Keratinocyte (primary cell): ENCODE measurements at regions not wholly inside any gene's neighbourhood (a gene's known extent, or its start where the extent isn't known, plus 50 kb on each side); places are given as distances from the start of the nearest gene placed in this dataset.

ENCODE experiments used
- DNase-seq: peaks from one replicate; pipeline ENCODE4 v3.0.0-alpha.2; 2011; ENCODE audit warnings: low read depth, missing footprints, low spot score
- FAIRE-seq: peaks from 2 replicates; lab custom pipeline; 2011; peaks lifted over from hg19 to GRCh38; lab: Jason Lieb, UNC
- H2AFZ ChIP-seq: 2 replicates; pipeline ENCODE4 v1.6.0; 2012; ENCODE audit warnings: low read length, control low read depth, inconsistent platforms; ENCODE audit not compliant: control insufficient read depth
- H3K27ac ChIP-seq: 2 replicates; pipeline ENCODE4 v1.5.1; 2011; ENCODE audit warnings: low read length; ENCODE audit not compliant: control insufficient read depth, insufficient read depth
- H3K27me3 ChIP-seq: 3 replicates; pipeline ENCODE4 v1.6.0; 2011; ENCODE audit warnings: low read length; ENCODE audit not compliant: control insufficient read depth, insufficient read depth; ENCODE audit errors: extremely low read depth
- H3K36me3 ChIP-seq, 2 experiments: 2 replicates in 1 of 2; 3 replicates in 1 of 2; pipeline ENCODE4 v1.5.1; 2011; ENCODE audit warnings: low read length in 2 of 2, mild to moderate bottlenecking in 1 of 2; ENCODE audit not compliant: control insufficient read depth in 2 of 2, insufficient read depth in 2 of 2; ENCODE audit errors: extremely low read depth in 1 of 2
- H3K4me1 ChIP-seq: 3 replicates; pipeline ENCODE4 v1.5.1; 2011; ENCODE audit warnings: low read length; ENCODE audit not compliant: control insufficient read depth, insufficient read depth; ENCODE audit errors: extremely low read depth
- H3K4me2 ChIP-seq: 3 replicates; pipeline ENCODE4 v1.6.0; 2011; ENCODE audit warnings: low read depth, low read length; ENCODE audit not compliant: control insufficient read depth, insufficient read depth; ENCODE audit errors: extremely low read depth
- H3K4me3 ChIP-seq, 3 experiments: fragments of 200-600 bp in 1 of 3; sonication (generic) in 1 of 3; 2 replicates in 2 of 3; 3 replicates in 1 of 3; pipeline ENCODE4 v1.5.1; 2011 to 2016; ENCODE audit warnings: low read length in 3 of 3, mild to moderate bottlenecking in 3 of 3, control low read depth in 2 of 3, inconsistent platforms in 1 of 3, low read depth in 1 of 3, mixed read lengths in 1 of 3, mixed run types in 1 of 3, moderate library complexity in 1 of 3; ENCODE audit not compliant: control insufficient read depth in 2 of 3, insufficient read depth in 2 of 3; ENCODE audit errors: extremely low read depth in 1 of 3
- H3K79me2 ChIP-seq: 2 replicates; pipeline ENCODE4 v1.6.0; 2012; ENCODE audit warnings: low read length; ENCODE audit not compliant: control insufficient read depth, insufficient read depth
- H3K9ac ChIP-seq: 3 replicates; pipeline ENCODE4 v1.6.0; 2011; ENCODE audit warnings: low read length; ENCODE audit not compliant: control insufficient read depth, insufficient read depth; ENCODE audit errors: extremely low read depth
- H3K9me1 ChIP-seq: 3 replicates; pipeline ENCODE4 v1.6.0; 2011; ENCODE audit warnings: low read length; ENCODE audit not compliant: control insufficient read depth, insufficient read depth; ENCODE audit errors: extremely low read depth
- H3K9me3 ChIP-seq: 2 replicates; pipeline ENCODE4 v1.5.1; 2012; ENCODE audit warnings: low read depth, low read length; ENCODE audit not compliant: control insufficient read depth
- H4K20me1 ChIP-seq: 3 replicates; pipeline ENCODE4 v1.6.0; 2011; ENCODE audit warnings: low read length; ENCODE audit not compliant: control insufficient read depth, insufficient read depth; ENCODE audit errors: extremely low read depth
- CTCF ChIP-seq, 3 experiments: IDR thresholded peaks in 1 of 3; conservative IDR thresholded peaks in 1 of 3; optimal IDR thresholded peaks in 1 of 3; 2 replicates in 2 of 3; 3 replicates in 1 of 3; pipeline versions ENCODE3 to v1.5.1; 2011; ENCODE audit warnings: low read length in 3 of 3, mild to moderate bottlenecking in 3 of 3, moderate library complexity in 2 of 3, control low read depth in 1 of 3, inconsistent platforms in 1 of 3; ENCODE audit not compliant: insufficient read depth in 2 of 3; ENCODE audit errors: extremely low read depth in 1 of 3
- EZH2 ChIP-seq: IDR thresholded peaks from one replicate; pipeline ENCODE4 v1.6.1; 2012; ENCODE audit warnings: inconsistent platforms, mild to moderate bottlenecking, low read length, moderate library complexity
- dilution Hi-C: fragments of 300-500 bp; cut with MboI; formaldehyde crosslinking; loops from one replicate; pipeline ENCODE4 v1.7.0; 2020; ENCODE audit warnings: low sequenced_read_pairs; ENCODE audit not compliant: extremely low pct_ligation_motif_present

- peaks cover 20% of the 10 kb centered on the region for H3K27me3 ChIP-seq
- H3K4me3 ChIP-seq = no peak overlapping the region
- no peak overlapping the region for H3K9ac ChIP-seq
- H4K20me1 ChIP-seq = no peaks in the 10 kb centered on the region
- H3K36me3 ChIP-seq = no peaks in the 10 kb centered on the region
- no peaks in the 10 kb centered on the region for H3K9me3 ChIP-seq
- dilution Hi-C loops = no loop called here
- FAIRE-seq (no peak), DNase-seq (no peak)
- H3K27ac ChIP-seq = no peak overlapping the region
- no peak overlapping the region for H2AFZ ChIP-seq
- no peaks in the 10 kb centered on the region for H3K9me1 ChIP-seq
- no peak overlapping the region for H3K4me2 ChIP-seq
- peaks cover 3% of the 10 kb centered on the region for H3K4me1 ChIP-seq
- TF ChIP-seq CTCF (optimal IDR thresholded peaks at IDR 0.05 in 1 of 3, IDR thresholded peaks at IDR 0.05 in 1 of 3, conservative IDR thresholded peaks at IDR 0.05 in 1 of 3; ENCODE audit: extremely low read depth in 1 of 3, insufficient read depth in 2 of 3, low read length in 3 of 3) = no peak
- TF ChIP-seq EZH2 = no peak
- no peaks in the 10 kb centered on the region for H3K79me2 ChIP-seq
Measured at GRCh38 chr15:70178335-70179084, 80.8 kb upstream of the TLE3 start.

DNA sequence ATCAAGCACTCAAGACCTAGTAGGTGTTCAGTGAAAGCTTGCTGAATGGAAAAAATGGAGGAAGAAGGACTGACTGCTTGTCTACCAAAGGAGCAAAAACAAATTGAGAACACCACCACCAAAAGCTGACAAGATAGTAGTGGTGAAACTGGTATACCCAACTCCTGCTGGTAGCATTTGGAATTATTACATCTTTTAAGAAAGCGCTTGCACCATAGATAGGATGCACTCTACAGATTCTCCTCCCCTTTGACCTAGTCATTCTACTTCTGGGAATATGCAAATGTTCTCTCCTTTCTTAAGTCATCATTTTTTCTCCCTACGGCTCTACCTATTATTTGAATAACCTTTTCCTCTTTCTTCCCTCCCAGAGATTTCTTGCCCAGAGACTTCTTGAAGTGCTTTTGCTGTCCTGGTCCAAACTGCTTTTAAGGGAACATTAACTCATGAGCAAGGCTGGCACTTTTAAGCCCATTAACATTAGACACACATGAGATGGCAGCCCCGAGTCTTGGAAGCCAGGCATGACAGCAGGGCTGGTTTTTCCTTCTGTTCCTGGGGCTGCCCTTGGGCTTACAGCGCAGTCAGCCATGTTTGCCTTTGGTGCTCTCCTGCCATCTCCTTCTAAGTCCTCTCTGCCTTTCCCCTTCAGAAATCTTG is 75.0 kb upstream of the TLE3 start:
- dilution Hi-C loops = no loop called here

More for the DNA sequence above, 75.0 kb upstream of the TLE3 start:
- no peak overlapping the region for H2AFZ ChIP-seq
- H3K9me3 ChIP-seq = no peaks in the 10 kb centered on the region
- H4K20me1 ChIP-seq = no peaks in the 10 kb centered on the region
- no peaks in the 10 kb centered on the region for H3K36me3 ChIP-seq
- no peaks in the 10 kb centered on the region for H3K4me1 ChIP-seq
- no peak overlapping the region for H3K4me3 ChIP-seq
- H3K27ac ChIP-seq = no peak overlapping the region
- peaks cover 31% of the 10 kb centered on the region for H3K27me3 ChIP-seq
- no peaks in the 10 kb centered on the region for H3K9me1 ChIP-seq
- no peak overlapping the region for H3K9ac ChIP-seq
- no peak for DNase-seq
- no peak overlapping the region for H3K4me2 ChIP-seq
- no peak for TF ChIP-seq EZH2
- TF ChIP-seq CTCF (optimal IDR thresholded peaks at IDR 0.05 in 1 of 3, IDR thresholded peaks at IDR 0.05 in 1 of 3, conservative IDR thresholded peaks at IDR 0.05 in 1 of 3; ENCODE audit: extremely low read depth in 1 of 3, insufficient read depth in 2 of 3, low read length in 3 of 3) = no peak
- FAIRE-seq = no peak
- no peaks in the 10 kb centered on the region for H3K79me2 ChIP-seq
